Neutrophil (primary cell): ENCODE measurements at regions not wholly inside any gene's neighbourhood (a gene's known extent, or its start where the extent isn't known, plus 50 kb on each side); places are given as distances from the start of the nearest gene placed in this dataset.
"Not testable (repeated sequence)": the region's sequence is repeated elsewhere in the genome, so short reads cannot be mapped to it uniquely, and the experiment has no call there.

Source experiments
- H3K27ac ChIP-seq: fragments of 200-600 bp; sonication (generic); 2 replicates; pipeline ENCODE4 v1.5.1; 2016; ENCODE audit warnings: mild to moderate bottlenecking, moderate library complexity
- H3K27me3 ChIP-seq: fragments of 200-600 bp; sonication (generic); 2 replicates; pipeline ENCODE4 v1.6.0; 2016; ENCODE audit warnings: mild to moderate bottlenecking
- H3K36me3 ChIP-seq: fragments of 200-600 bp; sonication (generic); 2 replicates; pipeline ENCODE4 v1.5.1; 2017
- H3K4me1 ChIP-seq, 2 experiments: fragments of 200-600 bp in 1 of 2; sonication (generic) in 1 of 2; 1 replicate in 1 of 2; 2 replicates in 1 of 2; pipeline versions ENCODE4 v1.5.1 to v1.6.1; 2013 to 2016; ENCODE audit warnings: low read depth in 1 of 2, low read length in 1 of 2, mild to moderate bottlenecking in 1 of 2, moderate library complexity in 1 of 2; ENCODE audit not compliant: control insufficient read depth in 1 of 2, insufficient read depth in 1 of 2
- H3K4me3 ChIP-seq, 2 experiments: fragments of 200-600 bp in 1 of 2; sonication (generic) in 1 of 2; 1 replicate in 1 of 2; 2 replicates in 1 of 2; pipeline ENCODE4 v1.5.1; 2013 to 2016; ENCODE audit warnings: low read depth in 1 of 2, low read length in 1 of 2, mild to moderate bottlenecking in 1 of 2, moderate library complexity in 1 of 2
- H3K9me3 ChIP-seq: fragments of 200-600 bp; sonication (generic); 2 replicates; pipeline ENCODE4 v1.5.1; 2016
- TF ChIP-seq, protein P1 (sequence below): fragments of 200-600 bp; sonication (generic); IDR thresholded peaks from 2 replicates; pipeline ENCODE4 v1.5.1; 2016; ENCODE audit warnings: antibody characterized with exemption

DNA sequence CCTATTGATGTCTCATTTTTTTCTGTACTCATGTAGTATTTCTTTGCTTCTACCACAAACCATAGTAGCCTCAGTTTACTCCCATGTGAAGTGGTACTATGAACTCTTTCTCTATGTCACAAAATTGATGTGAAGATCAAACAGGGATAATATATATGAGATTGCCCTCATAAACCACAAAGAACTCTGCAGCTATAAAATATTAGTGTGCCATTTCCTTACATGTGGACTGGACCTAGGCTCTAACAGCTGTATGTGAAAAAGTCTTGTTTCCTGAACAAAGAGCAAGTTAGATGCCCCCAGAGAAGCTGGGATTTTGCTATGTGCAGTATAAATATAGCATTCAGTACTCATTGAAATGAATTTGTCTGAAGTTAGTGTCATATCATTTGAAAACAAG is 412.6 kb upstream of the ADAMTSL1 start:
- Histone ChIP-seq H3K27me3 (no peaks in the 10 kb centered on the region), H3K9me3 (no peaks in the 10 kb centered on the region), H3K4me1 (no peaks in the 10 kb centered on the region), H3K27ac (no peak overlapping the region), H3K4me3 (no peak overlapping the region), H3K36me3 (no peaks in the 10 kb centered on the region)
- TF ChIP-seq, protein P1, sequence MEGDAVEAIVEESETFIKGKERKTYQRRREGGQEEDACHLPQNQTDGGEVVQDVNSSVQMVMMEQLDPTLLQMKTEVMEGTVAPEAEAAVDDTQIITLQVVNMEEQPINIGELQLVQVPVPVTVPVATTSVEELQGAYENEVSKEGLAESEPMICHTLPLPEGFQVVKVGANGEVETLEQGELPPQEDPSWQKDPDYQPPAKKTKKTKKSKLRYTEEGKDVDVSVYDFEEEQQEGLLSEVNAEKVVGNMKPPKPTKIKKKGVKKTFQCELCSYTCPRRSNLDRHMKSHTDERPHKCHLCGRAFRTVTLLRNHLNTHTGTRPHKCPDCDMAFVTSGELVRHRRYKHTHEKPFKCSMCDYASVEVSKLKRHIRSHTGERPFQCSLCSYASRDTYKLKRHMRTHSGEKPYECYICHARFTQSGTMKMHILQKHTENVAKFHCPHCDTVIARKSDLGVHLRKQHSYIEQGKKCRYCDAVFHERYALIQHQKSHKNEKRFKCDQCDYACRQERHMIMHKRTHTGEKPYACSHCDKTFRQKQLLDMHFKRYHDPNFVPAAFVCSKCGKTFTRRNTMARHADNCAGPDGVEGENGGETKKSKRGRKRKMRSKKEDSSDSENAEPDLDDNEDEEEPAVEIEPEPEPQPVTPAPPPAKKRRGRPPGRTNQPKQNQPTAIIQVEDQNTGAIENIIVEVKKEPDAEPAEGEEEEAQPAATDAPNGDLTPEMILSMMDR = no peak

DNA sequence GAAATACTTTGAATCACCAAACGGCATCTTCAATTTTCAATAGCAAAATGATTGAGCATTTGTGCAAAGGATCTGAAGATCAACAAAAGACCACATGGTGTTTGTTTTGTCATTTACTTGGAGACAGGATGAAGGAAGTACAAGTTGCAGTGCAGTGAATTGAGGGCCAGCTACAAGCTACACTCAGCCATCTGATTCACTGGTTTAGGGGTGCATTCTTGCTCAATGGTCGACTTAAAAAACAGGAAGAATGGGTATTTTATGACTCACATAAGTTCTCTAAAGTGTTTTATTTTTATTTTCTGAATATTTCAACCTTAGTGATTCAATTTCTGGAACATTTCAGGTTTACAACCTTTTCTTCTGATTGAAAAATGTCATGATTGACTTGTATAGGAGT is 412.1 kb upstream of the ADAMTSL1 start:
- TF ChIP-seq, protein P1 = no peak

DNA sequence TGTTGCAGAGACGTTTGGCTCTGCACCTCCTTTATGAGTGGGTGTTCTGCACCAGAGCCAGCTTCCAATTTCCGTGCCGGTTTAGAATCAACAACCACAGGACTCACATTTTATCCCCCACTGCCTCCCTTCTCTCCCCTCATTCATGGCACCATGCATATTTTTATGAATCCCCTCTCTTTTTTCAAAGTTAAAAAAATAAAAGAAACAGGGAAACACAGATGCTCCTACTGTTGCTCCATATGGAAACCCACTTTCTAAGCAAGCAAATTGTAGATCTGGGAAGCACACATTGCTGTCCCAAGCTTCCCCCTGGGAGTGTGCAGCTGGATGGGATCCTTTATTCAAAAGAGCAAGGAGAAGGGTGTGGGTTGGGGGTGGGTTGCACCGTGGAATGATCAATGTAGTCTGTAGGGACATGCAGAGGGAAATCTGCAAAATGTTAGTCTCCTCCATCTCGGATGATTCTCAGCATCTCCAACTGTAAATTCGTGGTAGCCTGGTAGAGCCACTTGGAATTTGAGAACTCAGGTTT is 410.0 kb upstream of the ADAMTSL1 start:
- H3K4me3 ChIP-seq = no peak overlapping the region
- H3K36me3 ChIP-seq = no peaks in the 10 kb centered on the region
- H3K27ac ChIP-seq = no peak overlapping the region
- H3K4me1 ChIP-seq = no peaks in the 10 kb centered on the region
- no peaks in the 10 kb centered on the region for H3K27me3 ChIP-seq
- H3K9me3 ChIP-seq = no peaks in the 10 kb centered on the region
- TF ChIP-seq, protein P1 = no peak

More for the DNA sequence above, 412.1 kb upstream of the ADAMTSL1 start:
- H3K36me3 ChIP-seq = no peaks in the 10 kb centered on the region
- no peaks in the 10 kb centered on the region for H3K4me1 ChIP-seq
- no peak overlapping the region for H3K4me3 ChIP-seq
- H3K27ac ChIP-seq = no peak overlapping the region
- no peaks in the 10 kb centered on the region for H3K27me3 ChIP-seq
- no peaks in the 10 kb centered on the region for H3K9me3 ChIP-seq

- not testable (repeated sequence) for H3K27ac ChIP-seq, H3K27me3 ChIP-seq, H3K4me1 ChIP-seq, H3K36me3 ChIP-seq, H3K9me3 ChIP-seq, H3K4me3 ChIP-seq
These were observed 407.3 kb upstream of the ADAMTSL1 start for GRCh38 chr9:18066608-18067007.

GRCh38 chr9:18067548-18068120 is 406.3 kb upstream of the ADAMTSL1 start:
- Histone ChIP-seq H3K4me3 (no peak overlapping the region), H3K36me3 (no peaks in the 10 kb centered on the region), H3K4me1 (no peaks in the 10 kb centered on the region), H3K9me3 (no peaks in the 10 kb centered on the region), H3K27me3 (no peaks in the 10 kb centered on the region), H3K27ac (no peak overlapping the region)
- TF ChIP-seq, protein P1 = no peak

DNA sequence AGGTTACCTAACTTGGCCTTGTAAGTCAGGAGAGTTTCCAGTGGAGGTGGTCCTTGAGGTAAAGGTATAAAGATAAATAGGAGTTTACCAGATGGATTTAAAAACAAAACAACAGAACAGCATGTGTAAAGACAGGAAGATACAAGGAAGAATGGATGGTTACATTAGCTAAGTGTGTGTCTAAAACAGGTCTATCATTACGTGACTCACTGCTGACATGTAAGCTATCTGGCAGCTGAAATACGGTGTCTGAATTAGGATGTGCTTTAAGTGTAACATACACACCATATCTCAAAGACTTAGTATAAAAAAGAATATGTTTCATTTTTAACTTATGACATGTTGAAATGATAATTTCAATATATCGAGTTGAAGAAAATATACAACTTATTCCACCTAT is 405.1 kb upstream of the ADAMTSL1 start:
- no peaks in the 10 kb centered on the region for H3K9me3 ChIP-seq
- no peak overlapping the region for H3K27ac ChIP-seq
- no peaks in the 10 kb centered on the region for H3K27me3 ChIP-seq
- no peaks in the 10 kb centered on the region for H3K36me3 ChIP-seq
- H3K4me1 ChIP-seq = no peaks in the 10 kb centered on the region
- TF ChIP-seq, protein P1 = no peak
- no peak overlapping the region for H3K4me3 ChIP-seq
